Cardiac fibroblast (primary cell): ENCODE measurements at regions not wholly inside any gene's neighbourhood (a gene's known extent, or its start where the extent isn't known, plus 50 kb on each side); places are given as distances from the start of the nearest gene placed in this dataset.
"Not testable (repeated sequence)": the region's sequence is repeated elsewhere in the genome, so short reads cannot be mapped to it uniquely, and the experiment has no call there.

Experiments
- DNase-seq, 2 donors: peaks; one replicate each; pipeline versions ENCODE4 v3.0.0 to v3.0.0-alpha.2; 2010; ENCODE audit warnings: low read depth in 2 of 2
- H3K4me3 ChIP-seq, 2 donors: replicated peaks in 1 of 2; 1 replicate in 1 of 2; 2 replicates in 1 of 2; pipeline ENCODE4 v1.5.1; 2011; ENCODE audit warnings: low read depth in 2 of 2, low read length in 2 of 2, mild to moderate bottlenecking in 2 of 2, moderate library complexity in 1 of 2
- CTCF ChIP-seq: IDR thresholded peaks from one replicate; pipeline ENCODE4 v1.5.1; 2011; ENCODE audit warnings: low read depth, mild to moderate bottlenecking, low read length, inconsistent platforms

- no peak overlapping the region for H3K4me3 ChIP-seq
- no peak for TF ChIP-seq CTCF
- DNase-seq, result peak in 1 of 2 donors; percentile 46
Observed at GRCh38 chr4:138439143-138439581, 197.0 kb upstream of the SLC7A11 start.

- peak in 1 of 2 donors; percentile 25 for DNase-seq
- no peak overlapping the region for H3K4me3 ChIP-seq
- no peak for TF ChIP-seq CTCF
Observed at GRCh38 chr4:138438608-138439007, 196.5 kb upstream of the SLC7A11 start.

- no peak for TF ChIP-seq CTCF
- no peak for DNase-seq
- no peak overlapping the region for H3K4me3 ChIP-seq
Observed at GRCh38 chr4:138437263-138437851, 195.2 kb upstream of the SLC7A11 start.

GRCh38 chr4:138435733-138436132, 193.6 kb upstream of the SLC7A11 start:
- DNase-seq, result not testable (repeated sequence)

GRCh38 chr4:138435046-138435445, 192.9 kb upstream of the SLC7A11 start:
- not testable (repeated sequence) for DNase-seq, H3K4me3 ChIP-seq

More at GRCh38 chr4:138435733-138436132, 193.6 kb upstream of the SLC7A11 start:
- H3K4me3 ChIP-seq, result not testable (repeated sequence)

- H3K4me3 ChIP-seq, result no peak overlapping the region
- no peak for DNase-seq
- no peak for TF ChIP-seq CTCF
Observed at GRCh38 chr4:138428611-138429010, 186.5 kb upstream of the SLC7A11 start.

GRCh38 chr4:138426786-138427185, 184.6 kb upstream of the SLC7A11 start:
- DNase-seq, result no peak
- H3K4me3 ChIP-seq, result no peak overlapping the region
- no peak for TF ChIP-seq CTCF

- DNase-seq, result no peak
- no peak overlapping the region for H3K4me3 ChIP-seq
- TF ChIP-seq CTCF, result no peak
Observed at GRCh38 chr4:138420471-138420870, 178.3 kb upstream of the SLC7A11 start.
